HG02610 (cell line): ENCODE measurements at regions not wholly inside any gene's neighbourhood (a gene's known extent, or its start where the extent isn't known, plus 50 kb on each side); places are given as distances from the start of the nearest gene placed in this dataset.
A peak's percentile ranks its signal among the peaks of the same experiment; 100 is the strongest.
"Not testable (repeated sequence)": the region's sequence is repeated elsewhere in the genome, so short reads cannot be mapped to it uniquely, and the experiment has no call there.

Experiments
- ATAC-seq: cut with Tn5 transposase; IDR thresholded peaks from one replicate; pipeline ENCODE4 v1.9.1; 2021; ENCODE audit warnings: mild to moderate bottlenecking, moderate library complexity; ENCODE audit not compliant: unreplicated experiment

DNA sequence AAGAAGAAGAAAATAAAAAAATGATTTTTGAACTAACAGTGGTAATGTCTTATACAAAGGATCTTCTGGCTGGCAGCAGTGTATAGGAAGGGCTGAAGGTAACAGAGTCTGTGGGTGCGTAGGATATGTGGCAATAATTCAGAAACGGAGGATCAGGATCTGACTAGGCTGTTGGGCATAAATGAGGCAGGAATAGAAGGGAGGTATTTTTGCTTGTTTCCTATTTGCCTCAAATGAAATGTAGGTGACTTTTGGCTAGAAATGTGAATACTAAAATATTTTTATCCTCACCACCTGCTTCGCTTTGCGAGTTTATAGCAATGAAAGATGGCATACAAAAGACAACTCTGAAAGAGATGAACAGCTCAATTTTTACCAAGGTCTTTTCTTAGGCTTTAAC, 1086.1 kb upstream of the CELF4 start:
- no peak for ATAC-seq

DNA sequence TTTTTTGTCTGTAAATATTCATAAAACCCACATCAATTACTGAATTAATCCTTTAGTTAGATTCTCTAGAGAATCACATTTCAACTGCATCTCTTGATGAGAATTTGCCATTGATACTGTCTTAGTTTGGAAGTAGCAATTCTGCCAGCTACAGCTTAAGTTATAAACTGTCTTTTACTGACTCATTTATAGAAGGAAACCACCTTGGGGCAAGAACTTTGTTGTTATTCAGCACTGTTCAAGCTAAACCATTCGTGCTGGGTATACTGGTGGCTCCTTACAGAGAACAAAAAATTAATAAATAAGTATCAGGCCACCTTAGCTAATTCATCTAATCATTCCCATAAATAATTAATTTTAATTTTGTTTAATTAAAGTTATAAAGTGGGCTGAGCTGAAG, 1082.6 kb upstream of the CELF4 start:
- ATAC-seq, result peak; percentile 41

DNA sequence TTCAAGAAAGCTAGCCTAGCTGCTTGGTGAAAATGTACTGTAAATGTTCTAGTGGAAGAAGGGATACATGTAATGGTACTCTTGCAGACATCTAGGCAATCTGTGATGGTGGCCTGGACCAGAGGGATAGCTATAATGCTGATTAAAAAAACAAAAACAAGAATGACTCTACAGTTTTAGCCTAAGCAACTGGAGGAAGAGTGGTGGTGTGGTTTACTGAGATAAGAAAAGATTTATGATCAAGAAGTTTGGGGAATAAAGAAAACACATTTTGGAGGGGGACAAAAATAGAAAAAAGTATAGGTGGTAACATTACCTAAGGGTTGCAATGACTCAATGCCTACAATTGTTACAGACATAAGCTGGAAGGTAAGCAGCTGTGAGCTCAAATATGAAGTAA, 1080.7 kb upstream of the CELF4 start:
- ATAC-seq, result no peak

- ATAC-seq, result no peak
Observed at GRCh38 chr18:38644875-38645641, 1079.5 kb upstream of the CELF4 start.

- ATAC-seq, result no peak
Observed at GRCh38 chr18:38642711-38643110, 1077.1 kb upstream of the CELF4 start.

- ATAC-seq, result not testable (repeated sequence)
Observed at GRCh38 chr18:38639700-38640099, 1074.1 kb upstream of the CELF4 start.

- no peak for ATAC-seq
Observed at GRCh38 chr18:38635709-38636430, 1070.3 kb upstream of the CELF4 start.

DNA sequence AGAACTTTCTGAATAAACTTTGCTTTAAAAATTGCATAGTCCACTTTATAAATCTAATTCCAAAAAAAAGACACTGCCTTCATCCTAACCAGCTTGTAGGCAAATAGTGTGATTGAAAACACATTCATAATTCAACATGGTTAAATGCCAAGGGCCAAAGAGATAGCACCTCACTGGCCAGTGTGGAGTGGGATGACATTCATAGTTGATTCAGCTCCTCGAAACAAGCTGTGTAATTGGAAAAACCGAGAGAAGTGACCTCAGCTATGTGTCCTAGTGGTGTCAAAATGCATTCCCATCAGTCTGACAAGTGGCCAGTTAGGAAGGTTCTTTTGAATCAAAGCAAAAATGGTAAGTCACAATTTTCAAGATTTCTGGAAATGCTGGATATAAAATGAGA, 1068.5 kb upstream of the CELF4 start:
- no peak for ATAC-seq

- ATAC-seq, result no peak
Observed at GRCh38 chr18:38633333-38633732, 1067.7 kb upstream of the CELF4 start.

DNA sequence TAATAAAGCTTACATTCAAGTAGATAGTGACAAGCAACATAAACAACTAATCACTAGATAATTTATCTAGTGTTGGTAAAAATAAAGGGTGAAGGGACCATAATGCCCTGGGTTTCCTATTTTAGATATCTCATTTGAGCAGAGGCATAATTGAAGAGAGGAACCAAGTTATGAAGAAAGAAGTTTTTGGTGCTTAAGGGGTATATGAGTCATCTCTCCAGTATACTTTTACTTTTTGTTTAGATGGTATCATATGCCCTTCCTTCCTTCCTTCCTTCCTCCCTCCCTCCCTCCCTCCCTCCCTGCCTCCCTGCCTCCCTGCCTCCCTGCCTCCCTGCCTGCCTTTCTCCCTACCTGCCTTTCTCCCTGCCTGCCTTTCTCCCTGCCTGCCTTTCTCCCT, 1053.5 kb upstream of the CELF4 start:
- ATAC-seq, result no peak

- no peak for ATAC-seq
Observed at GRCh38 chr18:38616306-38616705, 1050.7 kb upstream of the CELF4 start.

DNA sequence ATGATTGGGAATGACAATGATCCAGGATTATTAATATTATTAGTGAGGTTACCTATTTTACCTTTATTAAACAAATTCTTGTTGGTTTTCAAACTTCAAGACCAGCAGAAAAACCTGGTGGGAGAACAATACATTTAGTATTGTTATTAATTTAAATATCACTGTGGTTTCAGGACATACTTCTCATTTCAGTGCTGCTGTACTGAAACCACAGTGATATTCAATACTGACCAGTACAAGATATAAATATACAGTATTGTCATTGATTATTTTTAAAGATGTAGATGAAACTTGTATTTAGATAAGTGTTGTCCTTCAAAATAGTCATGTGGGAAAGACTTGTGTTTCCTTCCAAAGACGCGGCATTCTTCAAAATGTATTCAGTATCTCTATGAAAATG, 1047.3 kb upstream of the CELF4 start:
- ATAC-seq, result no peak

DNA sequence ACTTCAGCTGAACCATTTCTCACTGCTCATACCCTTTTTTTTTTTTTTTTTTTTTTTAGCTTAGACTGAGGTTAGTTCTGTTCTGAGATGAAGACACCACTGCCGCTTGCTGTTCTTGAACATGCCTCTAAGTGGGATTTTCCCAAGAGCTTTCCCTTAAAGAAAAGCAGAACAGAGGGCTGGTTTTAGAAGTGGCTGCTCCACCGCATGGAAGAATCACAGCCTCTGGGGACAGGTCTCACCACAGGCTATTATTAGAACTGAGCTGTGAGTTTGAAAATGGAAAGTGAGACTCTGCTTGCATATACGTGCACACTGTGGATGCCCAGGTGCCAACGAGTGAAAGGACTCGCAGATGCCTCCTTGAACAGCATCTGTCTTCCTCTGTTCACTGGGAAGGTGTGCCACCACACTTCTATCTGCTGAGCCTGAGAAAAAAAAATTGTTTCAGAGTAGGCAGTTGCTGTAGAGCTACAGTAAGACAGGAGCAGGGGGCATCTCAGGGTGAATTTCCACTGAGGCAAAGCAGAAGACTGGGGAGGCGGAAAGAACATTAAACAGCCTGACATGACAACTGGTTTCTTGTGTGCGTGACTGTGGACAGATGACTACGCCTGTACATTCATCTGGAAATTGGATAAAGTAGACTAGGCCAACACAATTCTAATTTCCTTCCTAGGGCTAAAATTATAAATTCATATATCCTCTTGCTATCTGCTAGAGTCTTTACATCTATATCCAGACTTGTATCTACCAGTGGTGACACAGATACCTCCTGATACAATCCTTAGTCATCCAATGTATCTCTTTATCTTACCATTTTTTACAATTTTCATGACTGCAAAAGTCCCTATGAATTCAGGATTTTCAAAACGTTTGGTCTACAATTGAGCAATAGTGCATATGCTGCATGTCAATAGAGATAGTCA, 1045.7 kb upstream of the CELF4 start:
- ATAC-seq, result peak; percentile 82

- peak; percentile 35 for ATAC-seq
Observed at GRCh38 chr18:38606841-38607240, 1041.2 kb upstream of the CELF4 start.

- ATAC-seq, result no peak
Observed at GRCh38 chr18:38602341-38602740, 1036.7 kb upstream of the CELF4 start.

DNA sequence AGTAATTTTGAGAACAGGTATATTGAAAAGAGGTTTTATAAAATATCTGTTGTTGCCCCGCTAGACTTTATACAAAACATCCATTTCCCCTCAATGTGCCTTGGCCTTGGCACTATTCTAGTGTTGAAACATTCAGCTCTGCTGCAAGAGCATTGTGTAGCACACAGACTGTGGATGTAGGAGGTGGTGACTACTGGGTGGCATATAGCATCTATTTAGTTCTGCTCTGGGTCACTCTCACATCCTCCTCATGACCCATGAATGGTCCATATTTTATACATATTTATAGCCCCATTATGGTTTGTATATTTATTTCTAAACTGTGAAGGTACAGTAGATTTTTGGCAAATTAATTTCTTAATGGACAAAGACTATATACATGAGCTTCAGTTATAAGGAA, 1022.0 kb upstream of the CELF4 start:
- no peak for ATAC-seq

DNA sequence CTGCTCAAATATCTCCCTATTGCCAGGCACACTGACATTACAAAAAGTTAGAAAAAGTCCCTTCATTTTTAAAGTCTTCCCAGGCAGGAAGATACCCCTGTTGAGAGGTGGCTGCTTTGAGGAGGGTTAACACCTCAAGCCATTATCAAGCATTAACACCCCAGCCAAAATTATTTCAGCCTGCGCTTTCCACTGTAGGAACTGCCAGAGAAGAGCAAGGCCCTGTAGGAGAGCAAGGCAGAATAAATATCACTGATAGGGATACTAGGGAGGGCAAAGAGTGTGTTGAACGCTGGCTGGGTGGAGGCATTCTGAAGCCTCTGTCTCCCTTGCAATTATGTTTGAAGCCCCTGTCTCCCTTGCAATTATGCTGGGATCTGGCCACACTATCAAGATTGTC, 1020.7 kb upstream of the CELF4 start:
- ATAC-seq, result no peak

DNA sequence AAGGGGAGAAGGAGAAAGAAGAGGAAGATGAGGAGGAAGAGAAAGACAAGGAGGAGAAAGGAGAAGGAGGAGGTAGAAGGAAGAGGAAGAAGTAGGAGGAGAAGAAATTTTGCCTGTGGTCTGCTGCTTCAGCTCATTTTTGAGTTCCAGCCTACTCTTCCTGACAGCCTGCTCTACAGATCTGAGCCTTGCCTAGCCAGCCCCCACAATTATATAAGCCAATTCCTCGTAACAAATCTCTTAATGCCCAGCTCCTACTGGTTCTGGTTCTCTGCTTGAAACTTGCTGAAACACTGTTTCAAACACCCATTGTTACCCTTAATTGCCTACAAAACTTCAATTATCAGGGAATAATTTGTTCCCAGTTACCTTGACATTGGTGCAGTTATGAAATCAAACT, 1014.2 kb upstream of the CELF4 start:
- ATAC-seq, result no peak

DNA sequence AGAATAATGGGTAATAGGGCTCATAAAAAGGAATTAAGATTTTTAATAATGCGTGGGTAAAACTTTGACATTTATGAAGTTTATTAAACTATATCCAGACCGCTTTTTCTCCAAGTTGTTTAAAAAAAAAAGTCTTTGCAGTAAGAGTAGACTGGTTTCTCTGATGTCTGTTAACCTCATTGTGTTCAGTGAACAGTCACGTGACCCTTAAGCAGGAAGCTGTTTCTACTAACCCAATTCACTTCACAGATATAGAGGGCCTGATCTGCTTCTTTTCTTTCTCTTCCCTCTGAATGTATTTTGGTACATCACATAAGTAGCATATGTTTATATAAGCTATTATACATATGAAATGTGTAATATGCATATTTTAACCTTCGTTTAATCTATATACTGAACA, 1011.3 kb upstream of the CELF4 start:
- no peak for ATAC-seq

GRCh38 chr18:38576349-38576748, 1010.8 kb upstream of the CELF4 start:
- no peak for ATAC-seq

- ATAC-seq, result no peak
Observed at GRCh38 chr18:38575648-38576047, 1010.0 kb upstream of the CELF4 start.
